ENCODE measurements at regions not wholly inside any gene's neighbourhood (a gene's known extent, or its start where the extent isn't known, plus 50 kb on each side); places are given as distances from the start of the nearest gene placed in this dataset.

GRCh38 chr4:144562019-144562705, 83.8 kb upstream of the HHIP start:
- H3K18ac ChIP-seq (ENCODE audit: extremely low read depth, low read length): no peak overlapping the region
- H4K8ac ChIP-seq (ENCODE audit: extremely low read depth, insufficient read depth, low read length): no peak overlapping the region
- ChIA-PET CTCF (ENCODE audit: partially characterized antibody) (interaction anchor here (0.5 to 1.9 kb wide), 4 partner anchors 10 to 206 kb away, joined by 3 to 6 read pairs (median 3); no protein-coding TSS in a partner anchor), POLR2A (ENCODE audit: partially characterized antibody) (no interaction called here)
- no peak overlapping the region for H2BK20ac ChIP-seq (ENCODE audit: low read length)
- H2BK15ac ChIP-seq (ENCODE audit: low read length): no peak overlapping the region
- no peak overlapping the region for H2AK5ac ChIP-seq (ENCODE audit: low read depth, low read length)
- no peak overlapping the region for H3K4me3 ChIP-seq (ENCODE audit: extremely low read depth in 1 of 4, insufficient read depth in 2 of 4, low read depth in 3 of 4, low read length in 4 of 4)
- H3K79me2 ChIP-seq (ENCODE audit: control insufficient read depth in 1 of 2, insufficient read depth in 2 of 2, low read length in 2 of 2): no peaks in the 10 kb centered on the region
- no peak overlapping the region for H3K4ac ChIP-seq (replicated peaks; ENCODE audit: insufficient read length, low read depth, low read length)
- no peak overlapping the region for H2BK12ac ChIP-seq (ENCODE audit: low read depth, low read length)
- no peak overlapping the region for H2AFZ ChIP-seq (ENCODE audit: low read length)
- H2BK120ac ChIP-seq (replicated peaks; ENCODE audit: low read depth, low read length): no peak overlapping the region
- no peaks in the 10 kb centered on the region for H3K36me3 ChIP-seq (ENCODE audit: control insufficient read depth in 2 of 4, insufficient read depth in 4 of 4, low read length in 3 of 4)
- H4K5ac ChIP-seq (ENCODE audit: insufficient read length, low read depth, low read length): no peak overlapping the region
- FAIRE-seq (peak; percentile 58), DNase-seq (ENCODE audit: low read depth in 1 of 2, low spot score in 2 of 2) (peak in 1 of 2 experiments; percentile 15)
- H3K79me1 ChIP-seq (ENCODE audit: low read depth, low read length): no peaks in the 10 kb centered on the region
- H3K9me3 ChIP-seq (ENCODE audit: insufficient read depth in 2 of 2, low read depth in 1 of 2, low read length in 1 of 2): no peaks in the 10 kb centered on the region
- no peaks in the 10 kb centered on the region for H3K23me2 ChIP-seq (ENCODE audit: low read depth, low read length)
- H3K23ac ChIP-seq (ENCODE audit: insufficient read length): no peak overlapping the region
- no peaks in the 10 kb centered on the region for H3K27me3 ChIP-seq (replicated peaks in 1 of 4; ENCODE audit: control insufficient read depth in 3 of 4, extremely low read depth in 1 of 4, insufficient read depth in 3 of 4, low read length in 3 of 4)
- H3K27ac ChIP-seq (ENCODE audit: low read depth, low read length): no peak overlapping the region
- no peak overlapping the region for H3K56ac ChIP-seq (replicated peaks; ENCODE audit: insufficient read length, low read depth, low read length)
- no peaks in the 10 kb centered on the region for H4K20me1 ChIP-seq (replicated peaks in 1 of 2; ENCODE audit: control insufficient read depth in 1 of 2, insufficient read depth in 2 of 2, low read length in 2 of 2)
- H3K9ac ChIP-seq (replicated peaks in 1 of 4; ENCODE audit: extremely low read depth in 1 of 4, low read depth in 3 of 4, low read length in 3 of 4): no peak overlapping the region
- H3K14ac ChIP-seq (ENCODE audit: insufficient read length): no peak overlapping the region
- no peak overlapping the region for H2BK5ac ChIP-seq (ENCODE audit: low read depth, low read length)
- WGBS, 2 experiments (ENCODE audit: extremely low coverage in 1 of 2, insufficient coverage in 1 of 2, insufficient read length in 1 of 2, insufficient replicate concordance in 2 of 2, low coverage in 1 of 2, low lambda C conversion rate in 2 of 2, missing lambda C conversion rate in 1 of 2): 84% methylated on average over 10 of the region's 10 CpGs; no CpG with 5 or more reads in 1 of the 2 experiments
- no peaks in the 10 kb centered on the region for H3K4me1 ChIP-seq (replicated peaks in 1 of 4; ENCODE audit: control insufficient read depth in 3 of 4, insufficient read depth in 4 of 4, low read length in 3 of 4)
- no peak overlapping the region for H4K91ac ChIP-seq (replicated peaks; ENCODE audit: insufficient read length, low read length)
- no peak overlapping the region for H3K4me2 ChIP-seq (ENCODE audit: insufficient read depth in 1 of 2, low read depth in 2 of 2, low read length in 2 of 2)
- peak in 1 of 2 experiments; percentile 85; a peak in 2 of 4 replicates for TF ChIP-seq SIN3A (conservative IDR thresholded peaks at IDR 0.05 in 1 of 2, IDR thresholded peaks at IDR 0.05 in 1 of 2; ENCODE audit: low read depth in 1 of 2, low read length in 2 of 2)
- TF ChIP-seq KDM1A (IDR thresholded peaks at IDR 0.05; ENCODE audit: borderline replicate concordance, low read length): no peak
- TF ChIP-seq TEAD4 (IDR thresholded peaks at IDR 0.05; ENCODE audit: low read depth, low read length): no peak
- TF ChIP-seq RXRA (IDR thresholded peaks at IDR 0.05; ENCODE audit: insufficient read depth, low read depth, low read length): no peak
- TF ChIP-seq KDM4A (IDR thresholded peaks at IDR 0.05; ENCODE audit: low read depth, low read length, severe bottlenecking): no peak
- no peak for TF ChIP-seq CHD1 (IDR thresholded peaks at IDR 0.05; ENCODE audit: low read depth, low read length)
- TF ChIP-seq RBBP5 (IDR thresholded peaks at IDR 0.05; ENCODE audit: borderline replicate concordance, low read depth, low read length): no peak
- no peak for TF ChIP-seq EGR1 (IDR thresholded peaks at IDR 0.05; ENCODE audit: borderline replicate concordance, low read depth, low read length)
- TF ChIP-seq SIRT6 (IDR thresholded peaks at IDR 0.05; ENCODE audit: low read length): no peak
- peak; percentile 31 to 59; a peak in 3 of 4 replicates for TF ChIP-seq RAD21 (IDR thresholded peaks at IDR 0.05 in 1 of 2, conservative IDR thresholded peaks at IDR 0.05 in 1 of 2; ENCODE audit: low read depth in 2 of 2, low read length in 2 of 2)
- peak; percentile 16; the same call in 1 of the 2 replicates for TF ChIP-seq YY1 (IDR thresholded peaks at IDR 0.05; ENCODE audit: low read depth, low read length)
- TF ChIP-seq EZH2 (IDR thresholded peaks at IDR 0.05; ENCODE audit: low read depth, low read length, severe bottlenecking): no peak
- TF ChIP-seq POLR2A (IDR thresholded peaks at IDR 0.05; ENCODE audit: control extremely low read depth in 1 of 2, low read depth in 2 of 2, low read length in 2 of 2): no peak
- no peak for TF ChIP-seq POLR2AphosphoS5 (IDR thresholded peaks at IDR 0.05; ENCODE audit: low read depth, low read length)

Measured in H1 (cell line).